ENCODE measurements at regions not wholly inside any gene's neighbourhood (a gene's known extent, or its start where the extent isn't known, plus 50 kb on each side); places are given as distances from the start of the nearest gene placed in this dataset.

- DNase-seq (no peak), ATAC-seq (no peak), FAIRE-seq (no peak)
- Histone ChIP-seq H3K9me3 (no peaks in the 10 kb centered on the region), H3K27ac (no peak overlapping the region), H3K36me3 (no peaks in the 10 kb centered on the region), H3K27me3 (no peaks in the 10 kb centered on the region), H3K4me1 (no peaks in the 10 kb centered on the region), H3K4me3 (no peak overlapping the region)
- TF ChIP-seq, protein P1, sequence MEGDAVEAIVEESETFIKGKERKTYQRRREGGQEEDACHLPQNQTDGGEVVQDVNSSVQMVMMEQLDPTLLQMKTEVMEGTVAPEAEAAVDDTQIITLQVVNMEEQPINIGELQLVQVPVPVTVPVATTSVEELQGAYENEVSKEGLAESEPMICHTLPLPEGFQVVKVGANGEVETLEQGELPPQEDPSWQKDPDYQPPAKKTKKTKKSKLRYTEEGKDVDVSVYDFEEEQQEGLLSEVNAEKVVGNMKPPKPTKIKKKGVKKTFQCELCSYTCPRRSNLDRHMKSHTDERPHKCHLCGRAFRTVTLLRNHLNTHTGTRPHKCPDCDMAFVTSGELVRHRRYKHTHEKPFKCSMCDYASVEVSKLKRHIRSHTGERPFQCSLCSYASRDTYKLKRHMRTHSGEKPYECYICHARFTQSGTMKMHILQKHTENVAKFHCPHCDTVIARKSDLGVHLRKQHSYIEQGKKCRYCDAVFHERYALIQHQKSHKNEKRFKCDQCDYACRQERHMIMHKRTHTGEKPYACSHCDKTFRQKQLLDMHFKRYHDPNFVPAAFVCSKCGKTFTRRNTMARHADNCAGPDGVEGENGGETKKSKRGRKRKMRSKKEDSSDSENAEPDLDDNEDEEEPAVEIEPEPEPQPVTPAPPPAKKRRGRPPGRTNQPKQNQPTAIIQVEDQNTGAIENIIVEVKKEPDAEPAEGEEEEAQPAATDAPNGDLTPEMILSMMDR (IDR thresholded peaks at IDR 0.05), result no peak
- WGBS, 2 donors, result 43 to 52% methylated on average over 1 of the region's 1 CpG
- intact Hi-C loops (cut with DNase I), result no loop called here
Measured at GRCh38 chr3:175868626-175869025, 1009.5 kb downstream of the NAALADL2 start.

DNA sequence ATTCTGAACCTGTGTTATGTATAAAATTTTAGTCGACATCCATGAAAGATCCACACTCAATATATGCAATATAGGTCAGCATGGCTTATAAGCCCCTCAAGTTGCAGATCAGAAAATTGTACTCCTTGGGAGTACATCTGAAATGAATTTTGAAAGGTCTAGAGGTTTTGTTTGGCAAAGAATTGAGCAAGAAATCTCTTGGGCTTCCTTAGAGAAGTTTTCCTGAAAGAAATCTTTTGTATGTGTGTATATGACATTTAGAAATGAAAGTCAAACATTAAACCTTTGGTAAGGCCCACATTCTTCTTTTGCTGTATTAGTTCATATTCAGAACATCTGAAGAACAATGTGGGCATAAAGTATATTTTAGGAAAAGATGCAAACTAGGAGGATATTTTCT is 1006.6 kb downstream of the NAALADL2 start:
- no peak for ATAC-seq
- 79 to 86% methylated on average over 1 of the region's 1 CpG for WGBS, 2 donors
- Histone ChIP-seq H3K27me3 (no peaks in the 10 kb centered on the region), H3K27ac (no peak overlapping the region), H3K36me3 (no peaks in the 10 kb centered on the region), H3K9me3 (no peaks in the 10 kb centered on the region), H3K4me3 (no peak overlapping the region), H3K4me1 (no peaks in the 10 kb centered on the region)
- TF ChIP-seq, protein P1 (IDR thresholded peaks at IDR 0.05), result no peak
- intact Hi-C loops (cut with DNase I), result no loop called here
- no peak for DNase-seq
- FAIRE-seq, result no peak

DNA sequence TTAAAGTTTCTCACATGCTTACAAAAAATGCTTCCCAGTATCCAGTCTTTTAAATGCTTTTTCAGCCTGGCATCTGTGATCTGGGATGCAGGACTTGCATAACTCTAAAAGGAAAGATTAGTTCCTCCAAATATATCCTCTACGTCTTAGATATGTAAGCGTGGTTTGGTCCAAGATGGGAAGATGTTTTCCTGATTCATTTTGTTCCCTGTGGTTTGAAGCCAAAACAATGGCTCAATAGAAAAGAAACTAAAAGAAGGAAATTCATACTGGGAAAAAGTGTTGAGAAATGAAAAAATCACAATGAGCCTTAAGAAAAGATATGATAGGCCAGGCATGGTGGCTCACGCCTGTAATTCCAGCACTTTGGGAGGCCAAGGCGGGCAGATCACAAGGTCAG is 1002.8 kb downstream of the NAALADL2 start:
- no peaks in the 10 kb centered on the region for H3K9me3 ChIP-seq
- TF ChIP-seq, protein P1 (IDR thresholded peaks at IDR 0.05), result no peak
- intact Hi-C loops (cut with DNase I), result no loop called here
- H3K27me3 ChIP-seq, result no peaks in the 10 kb centered on the region
- 68 to 82% methylated on average over 4 of the region's 4 CpGs for WGBS, 2 donors
- H3K4me3 ChIP-seq, result no peak overlapping the region
- no peak for FAIRE-seq
- no peaks in the 10 kb centered on the region for H3K4me1 ChIP-seq
- no peak for ATAC-seq
- H3K36me3 ChIP-seq, result no peaks in the 10 kb centered on the region
- H3K27ac ChIP-seq, result no peak overlapping the region
- no peak for DNase-seq

Small RNAs in the stretch of these regions (microRNA-seq; reads per million reads assigned to microRNA genes)
- 1.8 to 3.5 reads per million in 2 donors for gene MIR7977
